IMR-90 (cell line): ENCODE measurements at regions not wholly inside any gene's neighbourhood (a gene's known extent, or its start where the extent isn't known, plus 50 kb on each side); places are given as distances from the start of the nearest gene placed in this dataset.

Source experiments
- ATAC-seq: fragments of 200-7000 bp; cut with Tn5 transposase; 2 replicates; pipeline ENCODE4 v1.9.1; 2020; ENCODE audit warnings: low read depth, mild to moderate bottlenecking, moderate library complexity
- BruUV-seq: library from RNA; stranded (reverse); fragments of 400-500 nt; replicated peaks from 2 replicates; lab custom pipeline; 2021; lab: Mats Ljungman, UMichigan
- CTCF ChIA-PET: fragments of 300-600 bp; formaldehyde crosslinking; extraction: SDS; loops from one replicate; lab custom pipeline; 2021; ENCODE audit warnings: antibody characterized with exemption; lab: Yijun Ruan, JAX
- POLR2A ChIA-PET: fragments of 300-600 bp; sonication (Branson Sonifier 250); formaldehyde crosslinking; loops from one replicate; lab custom pipeline; 2022; ENCODE audit warnings: antibody characterized with exemption; ENCODE audit not compliant: unreplicated experiment; lab: Charles Lee
- DNase-seq: peaks from one replicate; pipeline ENCODE4 v3.0.0; 2013
- H2AFZ ChIP-seq: replicated peaks from 2 replicates; pipeline ENCODE3; 2013; ENCODE audit warnings: low read length, mild to moderate bottlenecking; ENCODE audit not compliant: poor library complexity
- H2AK5ac ChIP-seq: 2 replicates; pipeline ENCODE4 v1.6.1; 2013; ENCODE audit warnings: low read depth, low read length, inconsistent platforms
- H2AK9ac ChIP-seq: replicated peaks from 2 replicates; pipeline ENCODE3; 2013; ENCODE audit warnings: mild to moderate bottlenecking, low read depth, low read length, moderate library complexity; ENCODE audit not compliant: poor library complexity
- H2BK120ac ChIP-seq: 2 replicates; pipeline ENCODE4 v1.6.1; 2013; ENCODE audit warnings: low read depth, low read length, inconsistent platforms
- H2BK15ac ChIP-seq: 3 replicates; pipeline ENCODE4 v1.6.1; 2013; ENCODE audit warnings: low read depth, low read length, inconsistent platforms
- H2BK20ac ChIP-seq: 2 replicates; pipeline ENCODE4 v1.6.1; 2013; ENCODE audit warnings: low read depth, mild to moderate bottlenecking, inconsistent platforms, low read length, moderate library complexity
- H2BK5ac ChIP-seq: 2 replicates; pipeline ENCODE4 v1.6.1; 2013; ENCODE audit warnings: mild to moderate bottlenecking, low read depth, low read length, inconsistent platforms; ENCODE audit not compliant: poor library complexity, severe bottlenecking
- H3K14ac ChIP-seq: replicated peaks from 2 replicates; pipeline ENCODE4 v1.6.1; 2013; ENCODE audit warnings: low read depth, low read length, inconsistent platforms
- H3K18ac ChIP-seq: 2 replicates; pipeline ENCODE4 v1.6.1; 2013; ENCODE audit warnings: low read depth, low read length, control low read depth
- H3K23ac ChIP-seq: 2 replicates; pipeline ENCODE4 v1.6.1; 2013; ENCODE audit warnings: low read depth, low read length, inconsistent platforms
- H3K27ac ChIP-seq: 2 replicates; pipeline ENCODE4 v1.5.1; 2013; ENCODE audit warnings: mild to moderate bottlenecking, control low read depth, low read length; ENCODE audit not compliant: insufficient read depth
- H3K27me3 ChIP-seq: 2 replicates; pipeline ENCODE4 v1.6.1; 2013; ENCODE audit warnings: low read length; ENCODE audit not compliant: control insufficient read depth, insufficient read depth
- H3K36me3 ChIP-seq: 2 replicates; pipeline ENCODE4 v1.6.1; 2013; ENCODE audit warnings: low read length, mixed read lengths; ENCODE audit not compliant: control insufficient read depth, insufficient read depth
- H3K4ac ChIP-seq: 2 replicates; pipeline ENCODE4 v1.6.1; 2013; ENCODE audit warnings: low read depth, low read length, inconsistent platforms
- H3K4me1 ChIP-seq: 2 replicates; pipeline ENCODE4 v1.6.1; 2013; ENCODE audit warnings: low read length, mixed read lengths; ENCODE audit not compliant: control insufficient read depth, insufficient read depth
- H3K4me2 ChIP-seq: 2 replicates; pipeline ENCODE4 v1.6.1; 2013; ENCODE audit warnings: low read depth, mild to moderate bottlenecking, control low read depth, low read length, moderate library complexity
- H3K4me3 ChIP-seq: 2 replicates; pipeline ENCODE4 v1.5.1; 2013; ENCODE audit warnings: low read depth, mild to moderate bottlenecking, control low read depth, low read length, moderate library complexity; ENCODE audit not compliant: insufficient read depth
- H3K56ac ChIP-seq: 2 replicates; pipeline ENCODE4 v1.6.1; 2013; ENCODE audit warnings: low read length, inconsistent platforms; ENCODE audit not compliant: insufficient read depth; ENCODE audit errors: extremely low read depth
- H3K79me1 ChIP-seq, 2 experiments: 2 replicates each; pipeline ENCODE4 v1.6.1; 2013; ENCODE audit warnings: low read length in 2 of 2, inconsistent platforms in 1 of 2, low read depth in 1 of 2
- H3K9ac ChIP-seq: 2 replicates; pipeline ENCODE4 v1.6.1; 2013; ENCODE audit warnings: low read depth, low read length, control low read depth
- H3K9me1 ChIP-seq: 2 replicates; pipeline ENCODE4 v1.6.1; 2013; ENCODE audit warnings: low read length, inconsistent platforms; ENCODE audit not compliant: insufficient read depth
- H3K9me3 ChIP-seq: 2 replicates; pipeline ENCODE4 v1.6.1; 2013; ENCODE audit warnings: low read length; ENCODE audit not compliant: control insufficient read depth, insufficient read depth
- H4K20me1 ChIP-seq: 2 replicates; pipeline ENCODE4 v1.6.1; 2013; ENCODE audit warnings: low read length, inconsistent platforms; ENCODE audit not compliant: insufficient read depth
- H4K5ac ChIP-seq: 2 replicates; pipeline ENCODE4 v1.6.1; 2013; ENCODE audit warnings: mild to moderate bottlenecking, low read depth, low read length, control low read depth
- H4K8ac ChIP-seq, 2 experiments: 2 replicates each; pipeline ENCODE4 v1.6.1; 2013; ENCODE audit warnings: low read depth in 2 of 2, low read length in 2 of 2, control low read depth in 1 of 2, inconsistent platforms in 1 of 2
- H4K91ac ChIP-seq: 2 replicates; pipeline ENCODE4 v1.6.1; 2013; ENCODE audit warnings: low read depth, low read length, inconsistent platforms; ENCODE audit not compliant: insufficient read depth
- CEBPB ChIP-seq: IDR thresholded peaks from 2 replicates; pipeline ENCODE4 v1.6.1; 2012; ENCODE audit warnings: low read depth, low read length, improper control_type of control experiment
- NFE2L2 ChIP-seq: fragments of 150-350 bp; IDR thresholded peaks from 2 replicates; pipeline ENCODE4 v1.6.1; 2016; ENCODE audit warnings: low read depth, mild to moderate bottlenecking, low read length
- WGBS, 2 experiments: methylation state at CpG; one replicate each; pipeline versions ENCODE4 v1.1.5 to v1.1.7; 2013; ENCODE audit warnings: missing lambda C conversion rate in 2 of 2; ENCODE audit not compliant: insufficient read length in 1 of 2; ENCODE audit errors: extremely low coverage in 2 of 2; 5-methylcytosine and 5-hydroxymethylcytosine counted together
- dilution Hi-C: fragments of 300-500 bp; cut with HindIII; formaldehyde crosslinking; loops from one replicate; pipeline ENCODE4 v1.14.3; 2018; ENCODE audit warnings: low sequenced_read_pairs; ENCODE audit not compliant: unreplicated experiment
- in situ Hi-C: fragments of 300-500 bp; cut with MboI; formaldehyde crosslinking; loops from 3 replicates; pipeline ENCODE4 v1.14.3; 2019; ENCODE audit warnings: low sequenced_read_pairs, inconsistent platforms, mixed read lengths
- intact Hi-C: fragments of 100-400 bp; cut with micrococcal nuclease; formaldehyde crosslinking; loops from 2 replicates; pipeline ENCODE4 v1.10.0; 2022
- TF ChIP-seq, protein P1 (sequence below): fragments of 150-350 bp; IDR thresholded peaks from 2 replicates; pipeline ENCODE4 v1.6.1; 2017; ENCODE audit warnings: mild to moderate bottlenecking, antibody characterized with exemption, low read length, low read depth

DNA sequence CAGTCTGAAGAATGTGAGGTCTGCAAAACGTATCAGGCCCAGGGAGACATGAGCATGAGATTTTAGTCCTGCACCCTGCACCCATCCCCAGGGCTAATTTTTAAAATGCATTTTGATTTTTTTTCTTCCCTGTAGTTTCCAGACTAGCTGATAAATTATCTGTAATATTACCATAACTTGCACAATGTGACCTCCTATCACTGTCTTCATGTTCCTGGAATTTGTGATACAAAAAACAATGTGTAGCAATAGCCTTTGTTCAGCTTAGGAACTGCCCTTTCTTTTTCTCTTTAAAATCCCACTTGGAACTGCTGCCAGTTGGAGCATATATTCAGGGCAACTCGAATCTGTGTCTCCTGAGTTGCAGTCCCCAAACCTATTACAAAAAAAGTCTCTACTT, 222.8 kb upstream of the HS6ST1 start:
- Histone ChIP-seq H3K9ac (no peak overlapping the region), H3K27me3 (no peaks in the 10 kb centered on the region), H2BK15ac (no peak overlapping the region), H3K4me1 (peaks cover 8% of the 10 kb centered on the region), H2AK5ac (no peak overlapping the region), H2BK5ac (no peak overlapping the region), H4K91ac (no peak overlapping the region), H4K20me1 (no peaks in the 10 kb centered on the region), H2BK20ac (no peak overlapping the region), H3K36me3 (no peaks in the 10 kb centered on the region), H2BK120ac (no peak overlapping the region), H3K4ac (no peak overlapping the region), H3K79me1 (peaks cover 3 to 4% of the 10 kb centered on the region in 2 experiments; a peak in 1 of 4 replicates), H3K9me1 (peaks cover 3% of the 10 kb centered on the region; the same call in 1 of the 2 replicates), H2AFZ (no peak overlapping the region), H2AK9ac (no peak overlapping the region), H4K8ac (no peak overlapping the region), H3K14ac (no peak overlapping the region), H3K18ac (no peak overlapping the region), H4K5ac (no peak overlapping the region), H3K23ac (no peak overlapping the region), H3K4me2 (no peak overlapping the region), H3K4me3 (no peak overlapping the region), H3K9me3 (no peaks in the 10 kb centered on the region), H3K27ac (no peak overlapping the region), H3K56ac (no peak overlapping the region)
- CTCF ChIA-PET = no interaction called here
- no TSS peak for BruUV-seq
- POLR2A ChIA-PET = no interaction called here
- dilution Hi-C loops (no loop called here), intact Hi-C loops (no loop called here), in situ Hi-C loops (no loop called here)
- ATAC-seq (no peak), DNase-seq (no peak)
- TF ChIP-seq NFE2L2 (no peak), CEBPB (peak; percentile 35; the same call in 1 of the 2 replicates)
- TF ChIP-seq, protein P1, sequence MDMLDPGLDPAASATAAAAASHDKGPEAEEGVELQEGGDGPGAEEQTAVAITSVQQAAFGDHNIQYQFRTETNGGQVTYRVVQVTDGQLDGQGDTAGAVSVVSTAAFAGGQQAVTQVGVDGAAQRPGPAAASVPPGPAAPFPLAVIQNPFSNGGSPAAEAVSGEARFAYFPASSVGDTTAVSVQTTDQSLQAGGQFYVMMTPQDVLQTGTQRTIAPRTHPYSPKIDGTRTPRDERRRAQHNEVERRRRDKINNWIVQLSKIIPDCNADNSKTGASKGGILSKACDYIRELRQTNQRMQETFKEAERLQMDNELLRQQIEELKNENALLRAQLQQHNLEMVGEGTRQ = no peak
- no CpG with 5 or more reads among the region's 2 CpGs for WGBS, 2 experiments
